GM19455 (cell line): ENCODE measurements at regions not wholly inside any gene's neighbourhood (a gene's known extent, or its start where the extent isn't known, plus 50 kb on each side); places are given as distances from the start of the nearest gene placed in this dataset.

Source experiments
- ATAC-seq: cut with Tn5 transposase; IDR thresholded peaks from one replicate; pipeline ENCODE4 v1.9.1; 2021; ENCODE audit not compliant: unreplicated experiment

DNA sequence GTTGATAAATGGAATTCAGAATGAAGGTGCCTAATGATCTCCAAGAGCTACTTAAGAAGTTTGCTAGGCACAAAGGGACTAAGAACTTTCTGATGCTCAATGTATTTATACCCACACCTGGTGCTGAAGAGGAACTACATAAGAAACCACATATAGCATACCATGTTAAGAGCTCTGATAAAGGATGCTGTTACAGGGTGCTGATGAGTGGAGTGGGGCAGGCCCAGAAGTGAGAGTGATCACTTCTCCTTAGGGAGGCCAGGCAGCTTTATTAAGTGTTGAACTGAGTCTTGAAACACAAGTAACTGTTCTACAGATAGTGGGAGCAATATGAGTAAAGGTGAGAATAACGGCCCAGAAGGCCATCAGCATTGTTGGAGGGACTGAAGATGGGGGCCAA is 68.3 kb upstream of the CHRDL1 start:
- no peak for ATAC-seq

DNA sequence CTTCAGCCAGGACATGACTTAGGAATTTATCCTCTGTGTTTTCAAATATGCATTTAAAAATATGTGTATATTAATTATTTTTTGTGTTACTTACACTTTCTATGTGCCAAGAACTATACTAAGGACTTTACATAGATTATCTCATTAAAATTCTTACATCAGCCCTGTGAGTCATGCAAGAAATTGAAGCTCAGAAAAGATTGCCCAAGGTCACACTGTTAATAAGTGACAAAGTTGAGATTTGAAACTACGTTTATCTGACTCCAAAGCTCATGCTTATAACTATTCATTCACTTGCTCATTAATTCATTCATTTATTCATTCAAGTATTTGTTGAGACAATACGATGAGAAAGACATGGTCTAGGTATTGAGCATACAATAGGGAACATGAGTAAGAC is 62.9 kb upstream of the CHRDL1 start:
- ATAC-seq = no peak

DNA sequence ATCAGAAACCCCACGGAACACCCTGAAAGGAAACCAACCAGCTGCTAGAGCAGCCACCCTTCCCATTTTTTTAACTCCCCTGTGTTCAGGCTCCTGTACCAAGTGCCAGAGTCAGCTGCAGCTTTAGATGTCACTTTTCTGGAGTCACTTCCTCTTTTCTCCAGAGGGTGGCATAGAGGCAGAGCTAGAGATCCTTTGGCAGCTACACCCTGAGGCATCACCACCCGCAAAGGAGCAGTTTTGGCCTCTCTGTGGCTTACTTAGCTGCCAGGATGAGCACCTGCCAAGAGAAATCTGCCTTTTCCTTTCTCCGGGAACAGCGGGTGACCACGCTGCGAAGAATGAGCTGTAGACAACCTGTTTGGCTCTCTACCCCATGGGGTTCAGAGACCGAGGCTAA is 58.0 kb upstream of the CHRDL1 start:
- no peak for ATAC-seq

DNA sequence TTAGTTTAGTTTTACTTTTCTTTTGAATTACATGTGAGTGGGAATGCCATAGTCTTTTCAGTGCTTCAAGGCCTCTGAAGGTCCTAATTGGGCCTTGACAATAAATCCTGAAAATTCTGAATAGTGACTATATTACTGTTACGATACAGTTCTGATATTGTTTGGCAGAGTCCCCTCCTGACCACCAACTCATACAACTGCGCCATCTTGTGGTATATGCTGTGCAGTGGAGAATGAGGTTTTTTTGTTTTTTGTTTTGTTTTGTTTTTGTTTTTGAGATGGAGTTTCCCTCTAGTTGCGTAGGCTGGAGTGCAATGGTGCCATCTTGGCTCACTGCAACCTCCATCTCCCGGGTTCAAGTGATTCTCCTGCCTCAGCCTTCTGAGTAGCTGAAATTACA is 56.6 kb upstream of the CHRDL1 start:
- ATAC-seq = no peak

- ATAC-seq = no peak
Observed at GRCh38 chrX:110851780-110852179, 56.2 kb upstream of the CHRDL1 start.

DNA sequence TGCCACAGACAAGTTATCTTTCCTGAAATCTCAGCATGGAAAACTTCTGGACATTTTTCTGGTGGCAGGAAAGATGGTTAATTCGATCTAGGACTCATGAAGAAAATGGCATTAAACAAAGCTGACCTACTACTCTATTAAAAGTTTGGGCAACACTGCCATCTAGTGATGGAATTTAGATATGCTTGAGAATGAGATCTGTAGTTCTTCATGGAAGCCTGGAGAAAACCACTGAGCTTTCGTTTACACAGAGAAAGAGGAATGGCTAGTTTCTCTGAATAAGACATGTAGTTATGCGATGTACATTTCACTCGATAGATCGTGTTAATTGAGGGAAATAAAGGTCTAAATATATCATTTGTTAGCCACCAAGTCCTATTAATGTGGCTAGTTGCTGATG is 51.7 kb upstream of the CHRDL1 start:
- ATAC-seq = peak; percentile 68

GRCh38 chrX:110846071-110846470 is 50.5 kb upstream of the CHRDL1 start:
- no peak for ATAC-seq
